Karpas-422 (cell line): ENCODE measurements at regions not wholly inside any gene's neighbourhood (a gene's known extent, or its start where the extent isn't known, plus 50 kb on each side); places are given as distances from the start of the nearest gene placed in this dataset.
"Not testable (repeated sequence)": the region's sequence is repeated elsewhere in the genome, so short reads cannot be mapped to it uniquely, and the experiment has no call there.

ENCODE experiments used
- DNase-seq: peaks from one replicate; pipeline ENCODE4 v3.0.0-alpha.2; 2015
- H2AFZ ChIP-seq: fragments of 200-600 bp; sonication (generic); 2 replicates; pipeline ENCODE4 v1.6.1; 2014; ENCODE audit warnings: antibody characterized with exemption, low read length, mixed read lengths
- H3K27ac ChIP-seq: fragments of 200-600 bp; sonication (generic); 2 replicates; pipeline ENCODE4 v1.5.1; 2014; ENCODE audit warnings: mild to moderate bottlenecking, low read length, moderate library complexity
- H3K27me3 ChIP-seq: fragments of 200-600 bp; sonication (generic); 2 replicates; pipeline ENCODE4 v1.6.1; 2014; ENCODE audit warnings: low read length, mixed read lengths
- H3K36me3 ChIP-seq: fragments of 200-600 bp; sonication (generic); 2 replicates; pipeline ENCODE4 v1.6.1; 2014; ENCODE audit warnings: low read length, mixed read lengths; ENCODE audit not compliant: insufficient read depth
- H3K4me1 ChIP-seq: fragments of 200-600 bp; sonication (generic); 2 replicates; pipeline ENCODE4 v1.6.1; 2014; ENCODE audit warnings: mild to moderate bottlenecking, low read length, mixed read lengths
- H3K4me2 ChIP-seq: fragments of 200-600 bp; sonication (generic); 2 replicates; pipeline ENCODE4 v1.6.1; 2014; ENCODE audit warnings: low read length, low read depth, mild to moderate bottlenecking; ENCODE audit not compliant: poor library complexity, severe bottlenecking
- H3K4me3 ChIP-seq: fragments of 200-600 bp; sonication (generic); 2 replicates; pipeline ENCODE4 v1.5.1; 2014; ENCODE audit warnings: mild to moderate bottlenecking, antibody characterized with exemption, low read length, mixed read lengths
- H3K79me2 ChIP-seq: fragments of 200-600 bp; sonication (generic); 2 replicates; pipeline ENCODE4 v1.6.1; 2014; ENCODE audit warnings: mild to moderate bottlenecking, low read length, mixed read lengths
- H3K9ac ChIP-seq: fragments of 200-600 bp; sonication (generic); 2 replicates; pipeline ENCODE4 v1.6.0; 2014; ENCODE audit warnings: low read length
- H3K9me2 ChIP-seq: fragments of 200-600 bp; sonication (generic), shearing (Covaris generic); replicated peaks from 2 replicates; pipeline ENCODE4 v1.6.0; 2014; ENCODE audit warnings: mild to moderate bottlenecking, low read length, moderate library complexity; ENCODE audit not compliant: insufficient read depth
- H3K9me3 ChIP-seq: fragments of 300-700, 200-600 bp; sonication (generic); 2 replicates; pipeline ENCODE4 v1.6.1; 2014; ENCODE audit warnings: low read length, mixed read lengths
- H4K20me1 ChIP-seq: fragments of 200-600 bp; sonication (generic); 2 replicates; pipeline ENCODE4 v1.6.1; 2014; ENCODE audit warnings: mild to moderate bottlenecking, antibody characterized with exemption, low read length, low read depth; ENCODE audit not compliant: insufficient read depth

- H3K27me3 ChIP-seq: no peaks in the 10 kb centered on the region
- H3K9me3 ChIP-seq: peaks cover 20% of the 10 kb centered on the region
- H3K4me2 ChIP-seq: no peak overlapping the region
- H3K4me1 ChIP-seq: no peaks in the 10 kb centered on the region
- H3K36me3 ChIP-seq: no peaks in the 10 kb centered on the region; the same call in 1 of the 2 replicates
- no peak overlapping the region for H3K4me3 ChIP-seq
- H2AFZ ChIP-seq: no peak overlapping the region
- no peak for DNase-seq
- no peaks in the 10 kb centered on the region for H3K9me2 ChIP-seq
- no peaks in the 10 kb centered on the region for H3K79me2 ChIP-seq
- no peaks in the 10 kb centered on the region for H4K20me1 ChIP-seq
- H3K27ac ChIP-seq: no peak overlapping the region
- no peak overlapping the region for H3K9ac ChIP-seq
Measured at GRCh38 chr7:85796956-85797355, 610.1 kb upstream of the SEMA3D start.

GRCh38 chr7:85791098-85791497 lies 604.2 kb upstream of the SEMA3D start:
- not testable (repeated sequence) for H3K27ac ChIP-seq, H3K4me2 ChIP-seq

GRCh38 chr7:85781606-85782005 lies 594.8 kb upstream of the SEMA3D start:
- Histone ChIP-seq H3K27me3 (no peaks in the 10 kb centered on the region), H3K9ac (no peak overlapping the region), H2AFZ (no peak overlapping the region), H3K79me2 (no peaks in the 10 kb centered on the region), H3K36me3 (no peaks in the 10 kb centered on the region), H3K9me3 (peaks cover 41% of the 10 kb centered on the region), H3K4me1 (no peaks in the 10 kb centered on the region), H3K4me2 (no peak overlapping the region), H3K27ac (no peak overlapping the region), H4K20me1 (no peaks in the 10 kb centered on the region), H3K9me2 (no peaks in the 10 kb centered on the region), H3K4me3 (no peak overlapping the region)
- no peak for DNase-seq

More at GRCh38 chr7:85791098-85791497, 604.2 kb upstream of the SEMA3D start:
- not testable (repeated sequence) for H3K9me2 ChIP-seq, H3K9ac ChIP-seq, H3K4me3 ChIP-seq, H4K20me1 ChIP-seq, H3K36me3 ChIP-seq, H2AFZ ChIP-seq, DNase-seq, H3K79me2 ChIP-seq, H3K27me3 ChIP-seq, H3K4me1 ChIP-seq
- peaks cover 18% of the 10 kb centered on the region; the same call in 1 of the 2 replicates for H3K9me3 ChIP-seq

- no peak overlapping the region for H3K9ac ChIP-seq
- no peaks in the 10 kb centered on the region for H3K36me3 ChIP-seq
- no peaks in the 10 kb centered on the region for H3K79me2 ChIP-seq
- peaks cover 23% of the 10 kb centered on the region; the same call in 1 of the 2 replicates for H3K9me3 ChIP-seq
- H3K27ac ChIP-seq: no peak overlapping the region
- no peaks in the 10 kb centered on the region for H4K20me1 ChIP-seq
- DNase-seq: no peak
- H3K4me1 ChIP-seq: no peaks in the 10 kb centered on the region
- H3K27me3 ChIP-seq: no peaks in the 10 kb centered on the region
- H3K4me2 ChIP-seq: no peak overlapping the region
- H2AFZ ChIP-seq: no peak overlapping the region
- H3K4me3 ChIP-seq: no peak overlapping the region
- H3K9me2 ChIP-seq: no peaks in the 10 kb centered on the region
Measured at GRCh38 chr7:85776691-85777345, 590.0 kb upstream of the SEMA3D start.

- no peak overlapping the region for H3K9ac ChIP-seq
- H3K4me1 ChIP-seq: no peaks in the 10 kb centered on the region
- H4K20me1 ChIP-seq: no peaks in the 10 kb centered on the region
- H3K27ac ChIP-seq: no peak overlapping the region
- H2AFZ ChIP-seq: no peak overlapping the region
- no peak overlapping the region for H3K4me3 ChIP-seq
- H3K9me2 ChIP-seq: no peaks in the 10 kb centered on the region
- no peaks in the 10 kb centered on the region for H3K27me3 ChIP-seq
- no peaks in the 10 kb centered on the region for H3K79me2 ChIP-seq
- DNase-seq: no peak
- H3K4me2 ChIP-seq: no peak overlapping the region
- H3K9me3 ChIP-seq: peaks cover 17% of the 10 kb centered on the region
- H3K36me3 ChIP-seq: no peaks in the 10 kb centered on the region
Measured at GRCh38 chr7:85775431-85775830, 588.6 kb upstream of the SEMA3D start.

- no peak overlapping the region for H3K9ac ChIP-seq
- H3K4me2 ChIP-seq: no peak overlapping the region
- no peaks in the 10 kb centered on the region for H3K27me3 ChIP-seq
- no peaks in the 10 kb centered on the region for H3K36me3 ChIP-seq
- peaks cover 17% of the 10 kb centered on the region for H3K9me3 ChIP-seq
- no peaks in the 10 kb centered on the region for H3K4me1 ChIP-seq
- no peak overlapping the region for H3K4me3 ChIP-seq
- DNase-seq: no peak
- no peak overlapping the region for H3K27ac ChIP-seq
- H3K9me2 ChIP-seq: no peaks in the 10 kb centered on the region
- H3K79me2 ChIP-seq: no peaks in the 10 kb centered on the region
- H2AFZ ChIP-seq: no peak overlapping the region
- no peaks in the 10 kb centered on the region for H4K20me1 ChIP-seq
Measured at GRCh38 chr7:85774986-85775385, 588.1 kb upstream of the SEMA3D start.

- Histone ChIP-seq H3K79me2 (no peaks in the 10 kb centered on the region), H3K36me3 (no peaks in the 10 kb centered on the region), H3K4me3 (no peak overlapping the region), H3K27me3 (no peaks in the 10 kb centered on the region), H3K4me2 (no peak overlapping the region), H3K9me2 (no peaks in the 10 kb centered on the region), H2AFZ (no peak overlapping the region), H3K9ac (no peak overlapping the region), H3K4me1 (no peaks in the 10 kb centered on the region), H3K9me3 (peaks cover 9% of the 10 kb centered on the region), H3K27ac (no peak overlapping the region), H4K20me1 (no peaks in the 10 kb centered on the region)
- no peak for DNase-seq
Measured at GRCh38 chr7:85773116-85773728, 586.4 kb upstream of the SEMA3D start.

GRCh38 chr7:85771516-85771915 lies 584.7 kb upstream of the SEMA3D start:
- Histone ChIP-seq H3K79me2 (no peaks in the 10 kb centered on the region), H3K4me2 (no peak overlapping the region), H3K27ac (no peak overlapping the region), H4K20me1 (no peaks in the 10 kb centered on the region), H3K4me1 (no peaks in the 10 kb centered on the region), H2AFZ (no peak overlapping the region), H3K27me3 (no peaks in the 10 kb centered on the region), H3K4me3 (no peak overlapping the region), H3K9me2 (no peaks in the 10 kb centered on the region), H3K9ac (no peak overlapping the region), H3K36me3 (no peaks in the 10 kb centered on the region), H3K9me3 (peaks cover 9% of the 10 kb centered on the region)
- no peak for DNase-seq
